ENCODE measurements at regions not wholly inside any gene's neighbourhood (a gene's known extent, or its start where the extent isn't known, plus 50 kb on each side); places are given as distances from the start of the nearest gene placed in this dataset.

- no peaks in the 10 kb centered on the region for H3K36me3 ChIP-seq
- no peak for DNase-seq
- H3K27ac ChIP-seq, result no peak overlapping the region
- 77 to 90% methylated on average over 4 of the region's 4 CpGs for WGBS, 2 donors
- TF ChIP-seq CTCF (IDR thresholded peaks at IDR 0.05) (no peak), POLR2A (IDR thresholded peaks at IDR 0.05) (no peak)
- no peaks in the 10 kb centered on the region for H3K4me1 ChIP-seq
- H3K27me3 ChIP-seq, result no peaks in the 10 kb centered on the region
- no peak overlapping the region for H3K4me3 ChIP-seq (replicated peaks in 1 of 3)
- intact Hi-C loops (cut with DNase I), result no loop called here
- no peaks in the 10 kb centered on the region for H3K9me3 ChIP-seq
Observed at GRCh38 chrX:39050427-39050826, 249.2 kb downstream of the MID1IP1 start.

GRCh38 chrX:39052751-39053150, 251.5 kb downstream of the MID1IP1 start:
- H3K9me3 ChIP-seq, result no peaks in the 10 kb centered on the region
- intact Hi-C loops (cut with DNase I), result no loop called here
- H3K36me3 ChIP-seq, result no peaks in the 10 kb centered on the region
- H3K4me1 ChIP-seq, result no peaks in the 10 kb centered on the region
- TF ChIP-seq CTCF (IDR thresholded peaks at IDR 0.05) (no peak), POLR2A (IDR thresholded peaks at IDR 0.05) (no peak)
- no peak overlapping the region for H3K4me3 ChIP-seq (replicated peaks in 1 of 3)
- H3K27me3 ChIP-seq, result no peaks in the 10 kb centered on the region
- WGBS, 2 donors, result 81 to 100% methylated on average over 2 of the region's 2 CpGs
- DNase-seq, result no peak
- H3K27ac ChIP-seq, result no peak overlapping the region

GRCh38 chrX:39058724-39059123, 257.5 kb downstream of the MID1IP1 start:
- intact Hi-C loops (cut with DNase I), result no loop called here
- TF ChIP-seq CTCF (IDR thresholded peaks at IDR 0.05), result no peak
- TF ChIP-seq POLR2A (IDR thresholded peaks at IDR 0.05), result no peak

GRCh38 chrX:39059866-39060265, 258.6 kb downstream of the MID1IP1 start:
- Histone ChIP-seq H3K9me3 (no peaks in the 10 kb centered on the region), H3K36me3 (no peaks in the 10 kb centered on the region), H3K4me3 (replicated peaks in 1 of 3) (no peak overlapping the region), H3K4me1 (no peaks in the 10 kb centered on the region), H3K27me3 (no peaks in the 10 kb centered on the region), H3K27ac (no peak overlapping the region)
- TF ChIP-seq CTCF (IDR thresholded peaks at IDR 0.05) (no peak), POLR2A (IDR thresholded peaks at IDR 0.05) (no peak)
- no peak for DNase-seq
- intact Hi-C loops (cut with DNase I), result no loop called here

More at GRCh38 chrX:39058724-39059123, 257.5 kb downstream of the MID1IP1 start:
- WGBS, 2 donors, result 79 to 100% methylated on average over 1 to 3 of the region's 3 CpGs
- Histone ChIP-seq H3K4me1 (no peaks in the 10 kb centered on the region), H3K27ac (no peak overlapping the region), H3K9me3 (no peaks in the 10 kb centered on the region), H3K4me3 (replicated peaks in 1 of 3) (no peak overlapping the region), H3K27me3 (no peaks in the 10 kb centered on the region), H3K36me3 (no peaks in the 10 kb centered on the region)
- no peak for DNase-seq

GRCh38 chrX:39063037-39063436, 261.8 kb downstream of the MID1IP1 start:
- TF ChIP-seq POLR2A (IDR thresholded peaks at IDR 0.05), result no peak
- no peak for TF ChIP-seq CTCF (IDR thresholded peaks at IDR 0.05)
- H3K27ac ChIP-seq, result no peak overlapping the region
- WGBS, 2 donors, result 74 to 83% methylated on average over 1 to 4 of the region's 4 CpGs
- H3K9me3 ChIP-seq, result no peaks in the 10 kb centered on the region
- no peak overlapping the region for H3K4me3 ChIP-seq (replicated peaks in 1 of 3)
- H3K36me3 ChIP-seq, result no peaks in the 10 kb centered on the region
- no peak for DNase-seq
- no peaks in the 10 kb centered on the region for H3K27me3 ChIP-seq
- intact Hi-C loops (cut with DNase I), result no loop called here
- no peaks in the 10 kb centered on the region for H3K4me1 ChIP-seq

All from thyroid gland (tissue), 4 donors.